Neural cell (in vitro differentiated cells): ENCODE measurements at regions not wholly inside any gene's neighbourhood (a gene's known extent, or its start where the extent isn't known, plus 50 kb on each side); places are given as distances from the start of the nearest gene placed in this dataset.

Source experiments
- H2AFZ ChIP-seq: fragments of 200-600, 300-800 bp; sonication (generic), shearing (Covaris generic); 2 replicates; pipeline ENCODE4 v1.6.0; 2014; ENCODE audit warnings: low read depth, mild to moderate bottlenecking, antibody characterized with exemption, low read length, moderate library complexity
- H3F3A ChIP-seq: fragments of 200-600 bp; shearing (Covaris generic); 2 replicates; pipeline ENCODE4 v1.6.1; 2016; ENCODE audit warnings: mild to moderate bottlenecking, moderate library complexity, mixed read lengths, antibody characterized with exemption, low read length; ENCODE audit not compliant: insufficient read depth, poor library complexity, severe bottlenecking
- H3K27ac ChIP-seq: fragments of 200-600, 300-800 bp; sonication (generic), shearing (Covaris generic); 2 replicates; pipeline ENCODE4 v1.5.1; 2014; ENCODE audit warnings: mild to moderate bottlenecking, low read length, moderate library complexity
- H3K27me3 ChIP-seq: fragments of 300-800, 200-600 bp; sonication (generic), shearing (Covaris generic); 2 replicates; pipeline ENCODE4 v1.6.0; 2014; ENCODE audit warnings: mild to moderate bottlenecking, low read depth, low read length, moderate library complexity; ENCODE audit not compliant: insufficient read depth
- H3K36me3 ChIP-seq: fragments of 300-800, 200-600 bp; sonication (generic), shearing (Covaris generic); 2 replicates; pipeline ENCODE4 v1.5.1; 2014; ENCODE audit warnings: mild to moderate bottlenecking, antibody characterized with exemption, low read length, moderate library complexity; ENCODE audit not compliant: insufficient read depth
- H3K4me2 ChIP-seq: fragments of 300-800, 200-600 bp; sonication (generic), shearing (Covaris generic); 2 replicates; pipeline ENCODE4 v1.6.0; 2014; ENCODE audit warnings: mild to moderate bottlenecking, low read length
- H3K4me3 ChIP-seq: fragments of 300-800, 200-600 bp; sonication (generic), shearing (Covaris generic); 2 replicates; pipeline ENCODE4 v1.5.1; 2014; ENCODE audit warnings: mild to moderate bottlenecking, low read length, moderate library complexity
- H3K79me2 ChIP-seq: fragments of 200-600 bp; shearing (Covaris generic); replicated peaks from 2 replicates; pipeline ENCODE4 v1.6.0; 2014; ENCODE audit warnings: mild to moderate bottlenecking, low read length, moderate library complexity; ENCODE audit not compliant: insufficient read depth
- H3K9ac ChIP-seq: fragments of 300-800, 200-600 bp; sonication (generic), shearing (Covaris generic); 2 replicates; pipeline ENCODE4 v1.6.1; 2016; ENCODE audit warnings: mild to moderate bottlenecking, low read length, mixed read lengths
- H3K9me2 ChIP-seq: fragments of 200-600 bp; shearing (Covaris generic); 2 replicates; pipeline ENCODE4 v1.6.1; 2016; ENCODE audit warnings: mild to moderate bottlenecking, low read length, mixed read lengths; ENCODE audit not compliant: insufficient read depth
- H3K9me3 ChIP-seq: fragments of 200-600, 300-800 bp; sonication (generic), shearing (Covaris generic); 2 replicates; pipeline ENCODE4 v1.6.1; 2016; ENCODE audit warnings: mild to moderate bottlenecking, mixed run types, low read length, moderate library complexity, mixed read lengths
- H4K20me1 ChIP-seq: fragments of 200-600 bp; shearing (Covaris generic); 2 replicates; pipeline ENCODE4 v1.6.1; 2016; ENCODE audit warnings: mild to moderate bottlenecking, mixed run types; ENCODE audit not compliant: insufficient read depth
- EP300 ChIP-seq: fragments of 450-650 bp; conservative IDR thresholded peaks from 2 replicates; pipeline ENCODE4 v1.6.1; 2014; ENCODE audit warnings: antibody characterized with exemption, mild to moderate bottlenecking, moderate library complexity; ENCODE audit not compliant: poor library complexity, severe bottlenecking
- EZH2 ChIP-seq: fragments of 200-600, 300-800 bp; shearing (Covaris generic), sonication (generic); IDR thresholded peaks from 2 replicates; pipeline ENCODE4 v1.6.1; 2014; ENCODE audit warnings: antibody characterized with exemption, low read length, borderline replicate concordance, mild to moderate bottlenecking; ENCODE audit not compliant: insufficient read depth, poor library complexity, severe bottlenecking
- MXI1 ChIP-seq: fragments of 450-650 bp; conservative IDR thresholded peaks from 2 replicates; pipeline ENCODE4 v1.6.1; 2014; ENCODE audit warnings: antibody characterized with exemption, mild to moderate bottlenecking; ENCODE audit not compliant: poor library complexity, severe bottlenecking
- POLR2AphosphoS5 ChIP-seq: IDR thresholded peaks from 2 replicates; pipeline ENCODE4 v1.6.1; 2012
- RAD21 ChIP-seq: fragments of 450-650 bp; conservative IDR thresholded peaks from 2 replicates; pipeline ENCODE4 v1.6.1; 2014; ENCODE audit warnings: antibody characterized with exemption, mild to moderate bottlenecking, moderate library complexity
- SMC3 ChIP-seq: fragments of 450-650 bp; conservative IDR thresholded peaks from 2 replicates; pipeline ENCODE4 v1.6.1; 2014; ENCODE audit warnings: antibody characterized with exemption, mild to moderate bottlenecking, moderate library complexity; ENCODE audit not compliant: poor library complexity
- TAF1 ChIP-seq: IDR thresholded peaks from 2 replicates; pipeline ENCODE4 v1.6.1; 2012; ENCODE audit warnings: low read depth
- TF ChIP-seq, protein P1 (sequence below): IDR thresholded peaks from 2 replicates; pipeline ENCODE4 v1.6.1; 2012; ENCODE audit warnings: borderline replicate concordance
- TF ChIP-seq, protein P2 (sequence below): fragments of 450-650 bp; IDR thresholded peaks from 2 replicates; pipeline ENCODE4 v1.5.1; 2014; ENCODE audit warnings: antibody characterized with exemption, mild to moderate bottlenecking, moderate library complexity; ENCODE audit not compliant: poor library complexity, severe bottlenecking

DNA sequence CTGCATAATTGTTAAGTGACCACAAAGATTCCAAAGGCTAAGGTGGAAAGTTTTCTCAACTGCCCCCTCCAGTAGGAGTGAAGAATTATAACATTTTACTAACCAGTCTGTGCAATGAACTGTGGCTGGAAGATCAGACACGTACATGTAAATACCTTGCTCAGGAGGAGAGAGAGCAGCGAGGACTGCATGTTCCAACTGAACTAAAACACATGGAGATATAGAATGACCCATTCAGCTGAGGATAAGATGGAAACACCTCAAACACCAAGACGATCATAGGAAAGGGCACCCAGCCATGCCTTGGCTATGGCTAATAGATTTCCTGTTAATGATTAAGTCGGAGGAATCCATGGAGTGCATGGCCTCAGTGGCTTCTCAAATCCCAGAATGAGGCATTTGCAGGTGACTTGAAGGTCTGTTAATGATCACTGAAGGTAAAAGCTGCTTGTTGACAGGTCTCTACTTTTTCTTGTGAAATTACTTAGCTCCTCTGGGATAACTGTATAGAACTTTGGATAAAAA lies 875.6 kb downstream of the TFAP2A start:
- Histone ChIP-seq H3K9me2 (no peaks in the 10 kb centered on the region), H3K4me3 (no peak overlapping the region), H3K9me3 (no peaks in the 10 kb centered on the region), H3K36me3 (no peaks in the 10 kb centered on the region), H2AFZ (no peak overlapping the region), H3K79me2 (no peaks in the 10 kb centered on the region), H3K27me3 (no peaks in the 10 kb centered on the region), H3K9ac (no peak overlapping the region), H4K20me1 (no peaks in the 10 kb centered on the region), H3F3A (no peaks in the 10 kb centered on the region), H3K27ac (no peak overlapping the region), H3K4me2 (no peak overlapping the region)
- TF ChIP-seq, protein P1, sequence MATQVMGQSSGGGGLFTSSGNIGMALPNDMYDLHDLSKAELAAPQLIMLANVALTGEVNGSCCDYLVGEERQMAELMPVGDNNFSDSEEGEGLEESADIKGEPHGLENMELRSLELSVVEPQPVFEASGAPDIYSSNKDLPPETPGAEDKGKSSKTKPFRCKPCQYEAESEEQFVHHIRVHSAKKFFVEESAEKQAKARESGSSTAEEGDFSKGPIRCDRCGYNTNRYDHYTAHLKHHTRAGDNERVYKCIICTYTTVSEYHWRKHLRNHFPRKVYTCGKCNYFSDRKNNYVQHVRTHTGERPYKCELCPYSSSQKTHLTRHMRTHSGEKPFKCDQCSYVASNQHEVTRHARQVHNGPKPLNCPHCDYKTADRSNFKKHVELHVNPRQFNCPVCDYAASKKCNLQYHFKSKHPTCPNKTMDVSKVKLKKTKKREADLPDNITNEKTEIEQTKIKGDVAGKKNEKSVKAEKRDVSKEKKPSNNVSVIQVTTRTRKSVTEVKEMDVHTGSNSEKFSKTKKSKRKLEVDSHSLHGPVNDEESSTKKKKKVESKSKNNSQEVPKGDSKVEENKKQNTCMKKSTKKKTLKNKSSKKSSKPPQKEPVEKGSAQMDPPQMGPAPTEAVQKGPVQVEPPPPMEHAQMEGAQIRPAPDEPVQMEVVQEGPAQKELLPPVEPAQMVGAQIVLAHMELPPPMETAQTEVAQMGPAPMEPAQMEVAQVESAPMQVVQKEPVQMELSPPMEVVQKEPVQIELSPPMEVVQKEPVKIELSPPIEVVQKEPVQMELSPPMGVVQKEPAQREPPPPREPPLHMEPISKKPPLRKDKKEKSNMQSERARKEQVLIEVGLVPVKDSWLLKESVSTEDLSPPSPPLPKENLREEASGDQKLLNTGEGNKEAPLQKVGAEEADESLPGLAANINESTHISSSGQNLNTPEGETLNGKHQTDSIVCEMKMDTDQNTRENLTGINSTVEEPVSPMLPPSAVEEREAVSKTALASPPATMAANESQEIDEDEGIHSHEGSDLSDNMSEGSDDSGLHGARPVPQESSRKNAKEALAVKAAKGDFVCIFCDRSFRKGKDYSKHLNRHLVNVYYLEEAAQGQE, result no peak
- TF ChIP-seq EP300, result no peak
- TF ChIP-seq MXI1, result no peak
- TF ChIP-seq RAD21, result no peak
- TF ChIP-seq POLR2AphosphoS5, result no peak
- TF ChIP-seq EZH2, result no peak
- TF ChIP-seq, protein P2, sequence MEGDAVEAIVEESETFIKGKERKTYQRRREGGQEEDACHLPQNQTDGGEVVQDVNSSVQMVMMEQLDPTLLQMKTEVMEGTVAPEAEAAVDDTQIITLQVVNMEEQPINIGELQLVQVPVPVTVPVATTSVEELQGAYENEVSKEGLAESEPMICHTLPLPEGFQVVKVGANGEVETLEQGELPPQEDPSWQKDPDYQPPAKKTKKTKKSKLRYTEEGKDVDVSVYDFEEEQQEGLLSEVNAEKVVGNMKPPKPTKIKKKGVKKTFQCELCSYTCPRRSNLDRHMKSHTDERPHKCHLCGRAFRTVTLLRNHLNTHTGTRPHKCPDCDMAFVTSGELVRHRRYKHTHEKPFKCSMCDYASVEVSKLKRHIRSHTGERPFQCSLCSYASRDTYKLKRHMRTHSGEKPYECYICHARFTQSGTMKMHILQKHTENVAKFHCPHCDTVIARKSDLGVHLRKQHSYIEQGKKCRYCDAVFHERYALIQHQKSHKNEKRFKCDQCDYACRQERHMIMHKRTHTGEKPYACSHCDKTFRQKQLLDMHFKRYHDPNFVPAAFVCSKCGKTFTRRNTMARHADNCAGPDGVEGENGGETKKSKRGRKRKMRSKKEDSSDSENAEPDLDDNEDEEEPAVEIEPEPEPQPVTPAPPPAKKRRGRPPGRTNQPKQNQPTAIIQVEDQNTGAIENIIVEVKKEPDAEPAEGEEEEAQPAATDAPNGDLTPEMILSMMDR, result no peak
- TF ChIP-seq TAF1, result no peak
- no peak for TF ChIP-seq SMC3

DNA sequence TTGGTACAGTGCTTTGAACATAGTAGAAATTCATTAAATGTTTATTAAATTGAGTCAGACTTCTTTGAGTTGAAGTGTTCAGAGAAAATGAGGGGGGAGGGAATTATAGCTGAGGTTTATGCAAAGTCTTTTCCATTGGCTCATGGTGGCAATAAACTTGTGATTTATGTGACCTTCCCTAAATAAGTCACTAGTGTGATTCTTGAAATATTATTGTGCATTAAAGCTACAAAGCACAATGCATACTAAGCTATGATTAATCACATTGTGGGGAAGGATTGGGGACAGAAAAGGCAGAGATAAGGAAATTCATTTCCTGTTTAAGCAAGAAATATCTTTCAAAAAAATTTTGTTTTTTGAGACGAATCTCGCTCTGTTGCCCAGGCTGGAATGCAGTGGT lies 877.5 kb downstream of the TFAP2A start:
- Histone ChIP-seq H3F3A (no peaks in the 10 kb centered on the region), H3K9me2 (no peaks in the 10 kb centered on the region), H3K9me3 (no peaks in the 10 kb centered on the region), H3K79me2 (no peaks in the 10 kb centered on the region), H3K36me3 (no peaks in the 10 kb centered on the region), H3K27me3 (no peaks in the 10 kb centered on the region), H4K20me1 (no peaks in the 10 kb centered on the region), H3K9ac (no peak overlapping the region), H3K4me2 (no peak overlapping the region), H3K4me3 (no peak overlapping the region), H3K27ac (no peak overlapping the region), H2AFZ (no peak overlapping the region)
- TF ChIP-seq MXI1 (no peak), SMC3 (no peak), EZH2 (no peak), POLR2AphosphoS5 (no peak), RAD21 (no peak), EP300 (no peak), TAF1 (no peak)
- TF ChIP-seq, protein P2, result no peak
- TF ChIP-seq, protein P1, result no peak
